ENCODE measurements at regions not wholly inside any gene's neighbourhood (a gene's known extent, or its start where the extent isn't known, plus 50 kb on each side); places are given as distances from the start of the nearest gene placed in this dataset.

- TF ChIP-seq CTCF (IDR thresholded peaks at IDR 0.05) (no peak), POLR2A (IDR thresholded peaks at IDR 0.05) (no peak)
Observed at GRCh38 chr15:93859176-93859575, 372.2 kb upstream of the MCTP2 start.
